A549 (cell line): ENCODE measurements at regions not wholly inside any gene's neighbourhood (a gene's known extent, or its start where the extent isn't known, plus 50 kb on each side); places are given as distances from the start of the nearest gene placed in this dataset.
A peak's percentile ranks its signal among the peaks of the same experiment; 100 is the strongest.

Experiments
- ATAC-seq, 2 experiments: fragments of 200-7000 bp in 1 of 2; fragments of >200 bp in 1 of 2; cut with Nextera tagmentation in 1 of 2; cut with Tn5 transposase in 1 of 2; 3 replicates each; pipeline versions ENCODE4 v1.8.0 to v1.9.1; 2018 to 2020; ENCODE audit warnings: mild to moderate bottlenecking in 1 of 2, moderate library complexity in 1 of 2
- CTCF ChIA-PET: fragments of 300-600 bp; sonication (Branson Sonifier 250); formaldehyde crosslinking; extraction: SDS; loops from one replicate; lab custom pipeline; 2021; ENCODE audit warnings: antibody characterized with exemption, inconsistent platforms; lab: Yijun Ruan, JAX
- POLR2A ChIA-PET: fragments of 350-600 bp; formaldehyde crosslinking; extraction: SDS; loops from one replicate; lab custom pipeline; 2021; ENCODE audit warnings: antibody characterized with exemption, inconsistent platforms; lab: Yijun Ruan, JAX
- DNase-seq, 2 experiments: peaks; one replicate each; pipeline versions ENCODE4 v3.0.0 to v3.0.0-alpha.2; 2011 to 2016; ENCODE audit warnings: low read depth in 1 of 2, low spot score in 1 of 2
- FAIRE-seq: peaks from 2 replicates; lab custom pipeline; 2011; peaks lifted over from hg19 to GRCh38; lab: Jason Lieb, UNC
- H3K27ac ChIP-seq, 2 experiments: fragments of >200 bp; sonication (Bioruptor Twin); formaldehyde crosslinking; 3 replicates each; pipeline ENCODE4 v1.5.1; 2016 to 2017
- H3K4me1 ChIP-seq: fragments of >200 bp; sonication (Bioruptor Twin); formaldehyde crosslinking; 3 replicates; pipeline ENCODE4 v1.6.1; 2016
- H3K4me2 ChIP-seq: fragments of >200 bp; sonication (Bioruptor Twin); formaldehyde crosslinking; 3 replicates; pipeline ENCODE4 v1.6.1; 2016
- H3K4me3 ChIP-seq: fragments of >200 bp; sonication (Bioruptor Twin); formaldehyde crosslinking; 3 replicates; pipeline ENCODE4 v1.5.1; 2016
- H3K9me3 ChIP-seq: fragments of >200 bp; sonication (Bioruptor Twin); formaldehyde crosslinking; 3 replicates; pipeline ENCODE4 v1.6.1; 2016
- BCL3 ChIP-seq: fragments of >200 bp; sonication (Bioruptor Twin); formaldehyde crosslinking; IDR thresholded peaks from 3 replicates; pipeline ENCODE4 v1.6.1; 2016
- CHD4 ChIP-seq: fragments of 200-600 bp; sonication (generic); IDR thresholded peaks from 2 replicates; pipeline ENCODE4 v1.6.1; 2016; ENCODE audit warnings: antibody characterized with exemption, mild to moderate bottlenecking, borderline replicate concordance
- GATA3 ChIP-seq: IDR thresholded peaks from 2 replicates; pipeline ENCODE4 v1.6.1; 2012; ENCODE audit warnings: borderline replicate concordance
- HOXB13 ChIP-seq: fragments of 250-450 bp; sonication (Bioruptor Pico); IDR thresholded peaks from 2 replicates; pipeline ENCODE4 v1.5.0; 2020; ENCODE audit warnings: low read depth, mild to moderate bottlenecking, moderate library complexity
- HOXB5 ChIP-seq: fragments of 250-450 bp; sonication (Bioruptor Pico); IDR thresholded peaks from 2 replicates; pipeline ENCODE4 v1.5.0; 2020; ENCODE audit warnings: mild to moderate bottlenecking, moderate library complexity
- KDM1A ChIP-seq: fragments of 200-600 bp; sonication (generic); IDR thresholded peaks from 2 replicates; pipeline ENCODE4 v1.6.1; 2016; ENCODE audit warnings: low read depth, mild to moderate bottlenecking
- MAX ChIP-seq: IDR thresholded peaks from 2 replicates; pipeline ENCODE4 v1.6.1; 2012
- NPAS2 ChIP-seq: fragments of 250-450 bp; sonication (Bioruptor Pico); IDR thresholded peaks from 2 replicates; pipeline ENCODE4 v1.8.0; 2022; ENCODE audit warnings: mild to moderate bottlenecking, moderate library complexity, borderline replicate concordance
- NR3C1 ChIP-seq: fragments of >200 bp; sonication (Bioruptor Twin); formaldehyde crosslinking; IDR thresholded peaks from 3 replicates; pipeline ENCODE4 v1.6.1; 2017
- PBX3 ChIP-seq: IDR thresholded peaks from 2 replicates; pipeline ENCODE4 v1.6.1; 2012
- PHF8 ChIP-seq: fragments of 200-600 bp; sonication (generic); IDR thresholded peaks from 2 replicates; pipeline ENCODE4 v1.6.1; 2016; ENCODE audit warnings: low read depth, mild to moderate bottlenecking, antibody characterized with exemption, moderate library complexity, borderline replicate concordance
- POLR2A ChIP-seq: IDR thresholded peaks from 2 replicates; pipeline ENCODE4 v1.6.1; 2012; ENCODE audit warnings: mild to moderate bottlenecking, low read length
- RAD21 ChIP-seq, 2 experiments: fragments of >200 bp in 1 of 2; sonication (Bioruptor Twin) in 1 of 2; formaldehyde crosslinking in 1 of 2; IDR thresholded peaks in 1 of 2; conservative IDR thresholded peaks in 1 of 2; 2 replicates in 1 of 2; 3 replicates in 1 of 2; pipeline ENCODE4 v1.6.1; 2012 to 2018; ENCODE audit warnings: inconsistent platforms in 1 of 2
- RARB ChIP-seq: fragments of 250-450 bp; sonication (Bioruptor Pico); IDR thresholded peaks from 2 replicates; pipeline ENCODE4 v1.8.0; 2021; ENCODE audit warnings: mild to moderate bottlenecking, moderate library complexity
- RCOR1 ChIP-seq: fragments of 150-350 bp; IDR thresholded peaks from 2 replicates; pipeline ENCODE4 v1.6.1; 2014; ENCODE audit warnings: antibody characterized with exemption, low read length, low read depth
- REST ChIP-seq: fragments of 200-600 bp; sonication (generic); IDR thresholded peaks from 2 replicates; pipeline ENCODE4 v1.6.1; 2016; ENCODE audit warnings: antibody characterized with exemption, mild to moderate bottlenecking, moderate library complexity
- RNF2 ChIP-seq: fragments of 200-600 bp; sonication (generic); IDR thresholded peaks from 2 replicates; pipeline ENCODE4 v1.6.1; 2016; ENCODE audit warnings: low read depth, mild to moderate bottlenecking, antibody characterized with exemption, moderate library complexity, borderline replicate concordance
- SREBF2 ChIP-seq: fragments of 450-650 bp; IDR thresholded peaks from 2 replicates; pipeline ENCODE4 v1.6.1; 2014; ENCODE audit warnings: mild to moderate bottlenecking, moderate library complexity
- TP53 ChIP-seq: fragments of 250-450 bp; sonication (Bioruptor Pico); IDR thresholded peaks from 2 replicates; pipeline ENCODE4 v1.5.0; 2021; ENCODE audit warnings: mild to moderate bottlenecking, moderate library complexity
- ZNF302 ChIP-seq: fragments of 250-450 bp; sonication (Bioruptor Pico); IDR thresholded peaks from 2 replicates; pipeline ENCODE4 v1.9.0; 2021; ENCODE audit warnings: inconsistent platforms, mild to moderate bottlenecking, moderate library complexity
- WGBS: methylation state at CpG from one replicate; pipeline ENCODE4 v1.1.6; 2017; ENCODE audit errors: missing lambda C conversion rate; 5-methylcytosine and 5-hydroxymethylcytosine counted together

- WGBS: 26% methylated on average over 2 of the region's 2 CpGs
- H3K4me3 ChIP-seq: no peak overlapping the region
- H3K27ac ChIP-seq: no peak overlapping the region
- no peak overlapping the region for H3K4me2 ChIP-seq
- DNase-seq: no peak
- POLR2A ChIA-PET: no interaction called here
- TF ChIP-seq HOXB5 (CRISPR knock-in tag) (no peak), NR3C1 (no peak), RCOR1 (no peak)
- TF ChIP-seq, all 56 proteins: peak for 0
- ATAC-seq (no peak), FAIRE-seq (no peak)
- no peaks in the 10 kb centered on the region for H3K4me1 ChIP-seq
- CTCF ChIA-PET: no interaction called here
- H3K9me3 ChIP-seq: no peaks in the 10 kb centered on the region
Observed at GRCh38 chr11:91776655-91777054, 448.0 kb upstream of the FAT3 start.

- Histone ChIP-seq H3K4me2 (no peak overlapping the region), H3K9me3 (no peaks in the 10 kb centered on the region), H3K4me1 (no peaks in the 10 kb centered on the region), H3K4me3 (no peak overlapping the region), H3K27ac (no peak overlapping the region)
- peak in 1 of 2 experiments; percentile 29 for DNase-seq
- TF ChIP-seq RAD21 (conservative IDR thresholded peaks at IDR 0.05 in 1 of 2, IDR thresholded peaks at IDR 0.05 in 1 of 2) (peak; percentile 27 to 48; a peak in 2 of 5 replicates), ZNF302 (CRISPR knock-in tag) (no peak)
- no peak for ATAC-seq
- WGBS: 56% methylated on average over 2 of the region's 2 CpGs
- no peak for FAIRE-seq
- CTCF ChIA-PET: no interaction called here
- POLR2A ChIA-PET: no interaction called here
Observed at GRCh38 chr11:91773090-91773489, 451.5 kb upstream of the FAT3 start.

- TF ChIP-seq TP53 (CRISPR knock-in tag) (no peak), NPAS2 (no peak), RNF2 (no peak), REST (no peak)
- Histone ChIP-seq H3K4me2 (no peak overlapping the region), H3K27ac (no peak overlapping the region), H3K9me3 (no peaks in the 10 kb centered on the region), H3K4me1 (no peaks in the 10 kb centered on the region), H3K4me3 (no peak overlapping the region)
- ATAC-seq (no peak), DNase-seq (no peak), FAIRE-seq (no peak)
- WGBS: 14% methylated on average over 1 of the region's 1 CpG
- CTCF ChIA-PET: no interaction called here
- POLR2A ChIA-PET: no interaction called here
Observed at GRCh38 chr11:91771961-91772360, 452.7 kb upstream of the FAT3 start.

GRCh38 chr11:91768783-91769182, 455.8 kb upstream of the FAT3 start:
- no peaks in the 10 kb centered on the region for H3K4me1 ChIP-seq
- no peak for ATAC-seq
- no peak for DNase-seq
- CTCF ChIA-PET: no interaction called here
- no peak overlapping the region for H3K27ac ChIP-seq
- H3K9me3 ChIP-seq: no peaks in the 10 kb centered on the region
- POLR2A ChIA-PET: no interaction called here
- WGBS: 79% methylated on average over 1 of the region's 1 CpG
- FAIRE-seq: no peak
- H3K4me2 ChIP-seq: no peak overlapping the region
- H3K4me3 ChIP-seq: no peak overlapping the region
- no peak for TF ChIP-seq RCOR1
- TF ChIP-seq MAX: no peak
- TF ChIP-seq TP53 (CRISPR knock-in tag): no peak
- no peak for TF ChIP-seq PBX3
- no peak for TF ChIP-seq GATA3
- no peak for TF ChIP-seq PHF8
- TF ChIP-seq RNF2: no peak
- no peak for TF ChIP-seq BCL3
- TF ChIP-seq POLR2A: no peak
- no peak for TF ChIP-seq SREBF2
- TF ChIP-seq HOXB13 (CRISPR knock-in tag): no peak
- TF ChIP-seq KDM1A: no peak
- no peak for TF ChIP-seq RARB (CRISPR knock-in tag)
- TF ChIP-seq REST: no peak
- no peak for TF ChIP-seq CHD4
